Pancreas (tissue), 10 donors: ENCODE measurements at regions not wholly inside any gene's neighbourhood (a gene's known extent, or its start where the extent isn't known, plus 50 kb on each side); places are given as distances from the start of the nearest gene placed in this dataset.
A peak's percentile ranks its signal among the peaks of the same experiment; 100 is the strongest.

Experiments used
- ATAC-seq, 4 donors: fragments of 200-7000 bp; cut with Tn5 transposase; one replicate each; pipeline versions ENCODE4 v1.8.0 to v1.9.1; 2020; ENCODE audit warnings: mild to moderate bottlenecking in 4 of 4, moderate library complexity in 4 of 4
- DNase-seq, 6 donors: peaks; one replicate each; pipeline ENCODE4 v3.0.0-alpha.2; 2020
- FAIRE-seq: peaks from 2 replicates; lab custom pipeline; 2012; peaks lifted over from hg19 to GRCh38; lab: Jason Lieb, UNC
- H3K27ac ChIP-seq, 4 donors: fragments of 200-600 bp; sonication (generic); 1 replicate in 3 of 4; 2 replicates in 1 of 4; pipeline versions ENCODE4 v1.5.0 to v1.8.0; 2020
- H3K27me3 ChIP-seq, 4 donors: fragments of 200-600 bp; one replicate each; pipeline ENCODE4 v1.8.0; 2021
- H3K36me3 ChIP-seq, 3 donors: fragments of 200-600 bp; sonication (generic) in 1 of 3; one replicate each; pipeline versions ENCODE4 v1.5.0 to v1.8.0; 2020 to 2021
- H3K4me1 ChIP-seq, 3 donors: fragments of 200-600 bp; one replicate each; pipeline ENCODE4 v1.8.0; 2021
- H3K4me3 ChIP-seq, 4 donors: fragments of 200-600 bp; sonication (generic) in 2 of 4; one replicate each; pipeline versions ENCODE4 v1.5.0 to v1.8.0; 2020 to 2021
- H3K9me3 ChIP-seq, 4 donors: fragments of 200-600 bp; one replicate each; pipeline ENCODE4 v1.8.0; 2021
- CTCF ChIP-seq, 4 donors: fragments of 200-600 bp; sonication (generic) in 3 of 4; IDR thresholded peaks; one replicate each; pipeline versions ENCODE4 v1.5.0 to v1.8.0; 2021; ENCODE audit warnings: antibody characterized with exemption in 4 of 4
- WGBS, 2 donors: extraction: QIAGEN DNeasy Blood & Tissue Kit; methylation state at CpG; one replicate each; pipeline ENCODE4 v1.1.7; 2013; 5-methylcytosine and 5-hydroxymethylcytosine counted together
- intact Hi-C, 3 donors: fragments of 100-400 bp; cut with DNase I; formaldehyde crosslinking; loops; one replicate each; pipeline versions ENCODE4 v1.11.1 to v1.14.2; 2022
- donor health status: healthy with polysubstance abuse.
- donor health status: DM: no; HTN: no; CAD: no; lungs with moderate emphysema.
- donor health status: DM: no; HTN: no; CAD: no.
- donor health status: control.
- donor health status: control.
- donor health status: Bipolar disorder and iron deficiency.
- donor health status: DM: yes; HTN: yes; CAD: no.
- donor health status: DM: no; HTN: no; CAD: no.
- donor health status: DM: no; HTN: no; CAD: no.
- donor health status: DM: yes; HTN: yes; CAD: no.

GRCh38 chr14:95440496-95440895, 76.0 kb downstream of the SYNE3 start:
- DNase-seq = no peak
- no peak for TF ChIP-seq CTCF (IDR thresholded peaks at IDR 0.05)
- H3K36me3 ChIP-seq = no peaks in the 10 kb centered on the region
- FAIRE-seq = no peak
- no peak for ATAC-seq
- no peaks in the 10 kb centered on the region for H3K27me3 ChIP-seq
- intact Hi-C loops = loop anchor here in 1 of 3 donors (5.0 kb wide), 1 partner anchor 87 kb away; no protein-coding TSS in a partner anchor
- no peak overlapping the region for H3K27ac ChIP-seq
- 62 to 66% methylated on average over 5 of the region's 5 CpGs for WGBS, 2 donors
- no peak overlapping the region for H3K4me3 ChIP-seq
- no peaks in the 10 kb centered on the region for H3K9me3 ChIP-seq
- H3K4me1 ChIP-seq = no peaks in the 10 kb centered on the region

DNA sequence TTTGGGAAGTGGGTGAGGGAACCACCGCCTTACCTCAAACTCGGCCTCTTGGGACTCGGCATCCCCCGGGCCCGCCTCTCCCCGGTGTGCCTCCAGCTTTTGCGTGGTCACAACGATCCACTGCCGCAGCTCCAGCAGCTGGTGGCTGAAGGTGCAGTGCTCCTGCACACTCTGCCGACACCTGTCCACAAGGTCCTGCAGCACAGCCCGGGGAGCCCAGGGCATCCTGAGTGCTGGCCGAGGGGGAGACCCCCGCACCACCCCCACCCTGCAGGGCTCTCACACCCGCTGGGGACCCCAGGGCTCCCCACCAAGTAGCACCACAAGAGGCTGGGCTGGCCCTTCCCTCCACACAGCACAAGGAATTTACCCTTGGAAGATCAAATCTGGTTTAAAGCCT, 76.6 kb downstream of the SYNE3 start:
- DNase-seq (no peak), FAIRE-seq (no peak), ATAC-seq (no peak)
- no peak overlapping the region for H3K27ac ChIP-seq
- H3K36me3 ChIP-seq = no peaks in the 10 kb centered on the region
- no peak overlapping the region for H3K4me3 ChIP-seq
- 77 to 85% methylated on average over 14 of the region's 14 CpGs for WGBS, 2 donors
- no peaks in the 10 kb centered on the region for H3K4me1 ChIP-seq
- no peaks in the 10 kb centered on the region for H3K9me3 ChIP-seq
- intact Hi-C loops = loop anchor here in 1 of 3 donors (5.0 to 10.0 kb wide), 2 partner anchors 87 to 755 kb away; no protein-coding TSS in a partner anchor
- no peaks in the 10 kb centered on the region for H3K27me3 ChIP-seq
- no peak for TF ChIP-seq CTCF (IDR thresholded peaks at IDR 0.05)

GRCh38 chr14:95437715-95438114, 78.7 kb downstream of the SYNE3 start:
- H3K27ac ChIP-seq = no peak overlapping the region
- H3K9me3 ChIP-seq = no peaks in the 10 kb centered on the region
- H3K4me3 ChIP-seq = no peak overlapping the region
- FAIRE-seq (no peak), DNase-seq (no peak), ATAC-seq (no peak)
- H3K27me3 ChIP-seq = no peaks in the 10 kb centered on the region
- WGBS, 2 donors = 84 to 92% methylated on average over 5 of the region's 5 CpGs
- no peak for TF ChIP-seq CTCF (IDR thresholded peaks at IDR 0.05)
- intact Hi-C loops = loop anchor here in 1 of 3 donors (10.0 kb wide), 1 partner anchor 753 kb away; no protein-coding TSS in a partner anchor
- H3K36me3 ChIP-seq = no peaks in the 10 kb centered on the region
- H3K4me1 ChIP-seq = no peaks in the 10 kb centered on the region

DNA sequence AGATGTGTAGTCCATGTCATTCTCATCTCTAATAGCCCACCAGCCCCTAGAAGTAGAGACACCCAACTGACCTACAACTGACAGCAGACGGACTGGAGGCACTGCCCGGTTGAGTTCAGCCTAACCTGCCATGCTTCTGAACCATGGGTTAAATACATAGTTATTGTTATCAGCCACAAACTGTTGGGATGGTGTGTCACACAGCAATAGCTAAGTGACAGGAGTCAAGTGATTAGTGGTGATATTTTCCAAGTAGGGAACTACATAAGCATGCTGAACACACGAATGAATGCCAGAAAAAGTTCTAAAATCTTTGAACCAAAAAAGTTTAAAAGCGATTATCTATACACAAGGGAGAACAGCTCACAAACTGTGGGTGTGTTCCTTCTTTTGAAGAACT, 80.1 kb downstream of the SYNE3 start:
- Histone ChIP-seq H3K27ac (no peak overlapping the region), H3K4me1 (no peaks in the 10 kb centered on the region), H3K9me3 (no peaks in the 10 kb centered on the region), H3K27me3 (no peaks in the 10 kb centered on the region), H3K36me3 (no peaks in the 10 kb centered on the region), H3K4me3 (no peak overlapping the region)
- ATAC-seq = no peak
- no peak for DNase-seq
- no peak for FAIRE-seq
- TF ChIP-seq CTCF (IDR thresholded peaks at IDR 0.05) = no peak
- 69 to 79% methylated on average over 4 of the region's 4 CpGs for WGBS, 2 donors
- intact Hi-C loops = loop anchor here in 1 of 3 donors (10.0 kb wide), 1 partner anchor 752 kb away; no protein-coding TSS in a partner anchor

GRCh38 chr14:95434121-95434520, 82.3 kb downstream of the SYNE3 start:
- FAIRE-seq (no peak), ATAC-seq (no peak), DNase-seq (peak in 1 of 6 donors; percentile 2)
- Histone ChIP-seq H3K9me3 (no peaks in the 10 kb centered on the region), H3K4me1 (no peaks in the 10 kb centered on the region), H3K27ac (no peak overlapping the region), H3K36me3 (no peaks in the 10 kb centered on the region), H3K27me3 (no peaks in the 10 kb centered on the region), H3K4me3 (no peak overlapping the region)
- no peak for TF ChIP-seq CTCF (IDR thresholded peaks at IDR 0.05)
- WGBS, 2 donors = 56 to 70% methylated on average over 1 of the region's 1 CpG
- intact Hi-C loops = loop anchor here in 2 of 3 donors (5.0 to 10.0 kb wide), 2 partner anchors 742 to 749 kb away; no protein-coding TSS in a partner anchor
